GM21360 (cell line): ENCODE measurements at regions not wholly inside any gene's neighbourhood (a gene's known extent, or its start where the extent isn't known, plus 50 kb on each side); places are given as distances from the start of the nearest gene placed in this dataset.
"Not testable (repeated sequence)": the region's sequence is repeated elsewhere in the genome, so short reads cannot be mapped to it uniquely, and the experiment has no call there.

ENCODE experiments used
- ATAC-seq: cut with Tn5 transposase; IDR thresholded peaks from one replicate; pipeline ENCODE4 v1.9.1; 2021; ENCODE audit warnings: mild to moderate bottlenecking, moderate library complexity; ENCODE audit not compliant: unreplicated experiment

DNA sequence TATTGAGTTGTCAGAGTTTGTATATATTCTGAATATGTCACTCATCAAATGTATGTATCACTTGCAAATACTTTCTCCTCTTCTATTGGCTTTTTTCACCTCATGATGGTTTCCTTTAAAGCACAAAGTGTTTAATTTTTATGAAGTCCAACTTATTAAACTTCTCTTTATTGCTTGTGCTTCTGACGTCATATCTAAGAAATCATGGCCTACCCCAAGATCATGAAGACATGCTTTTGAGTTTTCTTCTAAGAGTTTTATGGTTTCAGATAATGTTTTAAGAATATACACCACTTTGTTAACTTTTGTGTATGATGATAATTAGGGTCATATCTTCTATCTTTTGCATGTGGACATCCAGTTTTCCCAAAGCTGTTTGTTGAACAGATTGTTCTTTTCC, 417.2 kb upstream of the ATP10A start:
- no peak for ATAC-seq

- no peak for ATAC-seq
Measured at GRCh38 chr15:26261966-26262365, 398.8 kb upstream of the ATP10A start.

DNA sequence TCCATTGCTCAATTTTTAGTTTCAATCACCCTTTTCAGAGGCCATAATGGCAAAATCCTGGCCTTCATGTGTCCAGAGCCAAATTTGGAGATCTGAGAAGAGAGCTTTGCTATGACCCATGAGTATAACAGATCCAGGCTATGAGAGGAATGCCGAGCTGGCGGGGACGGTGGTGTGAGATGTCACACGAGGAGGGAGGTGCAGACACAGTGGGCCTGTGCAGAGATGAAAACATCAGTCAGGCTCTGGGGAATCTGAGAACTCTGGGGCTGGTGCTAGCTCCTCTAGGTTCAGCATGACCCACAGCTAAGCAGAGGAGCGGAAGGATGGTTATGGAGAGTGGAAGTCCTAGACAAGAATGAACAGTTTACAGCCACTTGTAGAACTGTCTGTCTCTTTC, 398.3 kb upstream of the ATP10A start:
- no peak for ATAC-seq

- no peak for ATAC-seq
Measured at GRCh38 chr15:26260517-26261133, 397.5 kb upstream of the ATP10A start.

DNA sequence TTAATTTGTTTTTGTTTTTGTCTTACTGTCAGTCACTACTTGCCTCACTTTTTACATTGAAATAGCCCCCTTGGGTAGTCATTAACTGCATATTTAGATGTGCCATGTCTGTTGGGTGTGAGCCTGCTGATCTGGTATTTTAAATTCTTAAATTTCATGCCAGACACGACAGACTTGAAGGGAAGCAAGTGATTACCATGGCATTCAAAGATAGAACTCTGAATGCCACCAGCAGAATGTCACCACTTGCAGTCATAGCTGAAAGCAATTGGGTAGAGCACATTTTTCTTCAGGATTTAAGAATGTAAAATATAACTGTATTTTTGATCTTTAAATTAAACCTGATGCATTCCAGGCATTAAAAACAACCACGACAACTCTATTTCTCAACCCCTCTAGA, 396.5 kb upstream of the ATP10A start:
- ATAC-seq, result no peak

GRCh38 chr15:26244782-26245181, 381.7 kb upstream of the ATP10A start:
- not testable (repeated sequence) for ATAC-seq

DNA sequence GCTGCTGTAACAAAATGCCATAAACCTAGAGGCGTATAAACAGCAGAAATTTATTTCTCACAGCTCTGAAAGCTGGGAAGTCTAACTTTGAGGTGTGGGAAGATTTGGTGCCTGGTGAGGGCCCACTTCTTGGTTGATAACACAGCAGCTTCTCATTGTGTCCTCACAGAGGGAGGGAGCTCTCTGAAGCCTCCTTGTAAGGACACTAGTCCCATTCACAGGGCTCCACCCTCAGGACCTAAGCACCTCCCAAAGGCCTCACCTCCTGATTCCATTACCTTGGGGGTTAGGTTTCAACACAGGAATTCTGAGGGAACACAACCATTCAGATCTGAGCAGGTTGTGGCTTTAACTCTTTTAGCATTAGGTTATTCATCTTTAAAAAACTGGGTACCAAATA, 380.3 kb upstream of the ATP10A start:
- no peak for ATAC-seq

DNA sequence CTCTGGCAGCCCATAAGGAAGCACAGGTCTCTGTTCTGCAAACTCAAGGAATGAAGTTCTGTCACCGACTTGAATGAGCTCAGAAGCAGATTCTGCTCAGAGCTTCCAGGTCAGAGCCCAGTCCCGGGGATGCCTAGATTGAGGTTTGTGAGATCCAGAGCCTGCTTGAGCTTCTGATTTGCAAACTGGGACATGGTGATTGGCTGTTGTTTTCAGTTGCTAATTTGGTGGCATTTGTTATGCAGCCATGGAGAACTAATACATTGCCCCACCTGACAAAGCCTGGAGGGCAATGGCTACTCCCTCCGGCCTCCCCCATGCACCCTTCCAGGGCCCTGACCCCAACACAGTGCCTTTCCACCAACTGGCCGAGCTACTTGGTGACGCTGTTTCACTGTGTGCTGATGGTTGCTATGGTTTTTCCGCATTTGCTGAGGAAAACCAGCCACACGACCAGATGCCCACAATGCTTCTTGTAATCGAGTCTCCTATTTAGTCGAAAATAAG, 379.5 kb upstream of the ATP10A start:
- ATAC-seq, result no peak

- no peak for ATAC-seq
Measured at GRCh38 chr15:26235864-26236263, 372.7 kb upstream of the ATP10A start.

DNA sequence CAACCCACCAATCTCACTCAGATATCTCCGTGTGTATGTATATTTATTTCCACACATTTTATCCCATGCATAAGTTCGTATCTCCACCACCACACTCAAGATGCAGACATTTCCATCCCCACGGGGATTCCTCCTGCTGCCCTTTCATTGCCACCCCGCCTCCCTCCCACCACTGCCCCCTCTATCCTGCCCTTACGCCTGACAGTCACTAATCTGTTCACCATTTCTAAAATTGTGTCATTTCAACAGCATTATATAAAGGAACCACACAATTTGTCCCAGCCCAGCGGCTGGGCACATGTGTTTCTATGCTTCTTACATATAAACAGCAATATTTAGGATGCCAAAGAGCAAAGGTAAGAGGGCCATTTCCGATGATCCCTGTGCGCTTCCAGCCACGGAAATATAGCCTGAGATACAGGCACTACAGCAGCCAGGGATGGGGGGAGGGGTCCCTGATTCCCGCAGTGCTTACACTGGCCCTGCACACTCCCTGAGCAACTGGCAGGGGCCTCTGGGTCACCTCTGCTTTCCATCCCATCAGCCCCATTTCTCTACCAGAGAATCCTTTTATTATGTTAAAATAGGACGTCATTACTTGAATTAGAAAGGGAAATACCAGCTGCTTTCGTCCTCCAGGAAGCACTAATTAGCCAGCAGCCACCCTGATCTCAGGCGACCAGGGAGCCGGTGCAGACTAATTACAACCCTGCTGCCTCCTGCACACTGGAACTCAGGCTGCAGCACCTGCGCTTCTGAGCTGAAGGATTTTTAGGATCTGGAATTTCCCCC, 372.0 kb upstream of the ATP10A start:
- no peak for ATAC-seq

DNA sequence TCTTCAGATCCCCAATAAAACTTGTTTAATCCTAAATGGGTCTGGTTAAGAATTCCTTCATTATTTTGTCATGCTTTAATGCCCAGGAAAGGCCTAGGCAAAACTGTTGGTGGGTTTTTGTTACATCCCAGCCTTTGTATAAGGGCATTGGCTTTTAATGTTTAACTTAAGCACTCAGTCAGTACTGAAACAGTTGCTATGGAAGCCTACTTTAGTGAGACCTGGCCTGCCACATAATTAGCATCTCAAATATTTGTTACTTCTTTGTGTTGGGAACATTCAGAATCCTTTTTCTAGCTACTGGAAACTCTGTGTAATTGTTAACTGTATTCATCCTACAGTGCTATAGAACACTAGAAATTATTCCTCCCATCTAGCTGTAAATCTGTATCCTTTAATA, 369.6 kb upstream of the ATP10A start:
- no peak for ATAC-seq

DNA sequence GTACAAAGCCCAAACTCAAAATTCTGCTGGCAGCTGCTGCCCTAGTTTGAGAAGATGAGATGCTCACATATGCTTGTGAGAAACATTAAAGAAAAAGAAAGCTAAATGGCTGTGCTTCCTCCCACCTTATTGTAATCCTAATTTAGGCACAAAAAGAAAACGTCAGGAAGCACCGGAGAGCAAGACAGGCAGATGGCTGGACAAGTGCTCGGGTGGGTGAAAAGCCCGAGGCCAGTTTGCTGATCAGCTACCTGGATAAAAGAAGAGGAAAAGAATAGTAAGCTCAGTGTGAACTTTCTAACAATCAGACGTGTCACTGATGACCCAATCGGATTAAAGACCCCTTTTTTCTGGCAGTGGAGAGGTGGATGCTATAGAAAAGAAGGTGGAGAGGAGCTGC, 368.0 kb upstream of the ATP10A start:
- ATAC-seq, result no peak

GRCh38 chr15:26224266-26224665, 361.1 kb upstream of the ATP10A start:
- no peak for ATAC-seq

- ATAC-seq, result no peak
Measured at GRCh38 chr15:26223720-26224119, 360.6 kb upstream of the ATP10A start.

DNA sequence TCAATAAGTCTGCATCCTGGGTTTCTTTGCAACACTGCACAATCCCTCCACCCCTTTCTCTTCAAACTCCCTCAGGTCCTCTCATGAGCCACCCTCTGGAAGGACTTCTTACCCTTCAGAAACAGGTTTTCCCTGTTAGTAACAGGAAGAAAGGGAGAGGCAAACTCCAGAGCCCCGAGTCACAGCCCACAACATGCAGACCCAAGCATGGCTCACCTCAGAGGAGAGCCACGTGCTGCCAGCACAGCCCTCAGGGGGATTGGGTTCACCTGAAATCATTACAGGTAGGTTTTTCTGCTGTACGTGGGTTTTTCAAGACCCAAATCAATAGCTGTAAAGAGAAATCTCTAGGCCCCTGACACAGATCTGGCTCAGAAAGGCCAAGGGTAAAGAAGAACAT, 359.7 kb upstream of the ATP10A start:
- ATAC-seq, result no peak

- ATAC-seq, result not testable (repeated sequence)
Measured at GRCh38 chr15:26217043-26217442, 353.9 kb upstream of the ATP10A start.

DNA sequence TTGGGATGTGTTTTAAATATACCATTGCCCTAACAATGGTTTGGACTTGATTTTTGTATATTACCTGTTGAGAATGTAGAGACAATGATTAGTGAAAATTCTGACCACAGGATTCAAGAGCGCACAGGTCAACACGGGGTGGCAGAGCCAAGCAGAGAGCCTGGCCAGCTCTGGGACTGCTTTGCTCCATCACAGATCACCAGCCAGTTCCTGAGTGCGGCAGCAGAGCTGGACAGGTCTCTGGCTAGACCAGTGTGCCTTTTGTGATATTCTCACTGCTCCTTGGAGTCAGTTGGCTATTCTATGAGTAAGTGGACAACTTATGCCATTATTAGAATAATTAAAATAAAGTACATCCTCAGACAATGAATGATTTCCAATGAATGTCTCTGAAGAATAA, 351.2 kb upstream of the ATP10A start:
- no peak for ATAC-seq

DNA sequence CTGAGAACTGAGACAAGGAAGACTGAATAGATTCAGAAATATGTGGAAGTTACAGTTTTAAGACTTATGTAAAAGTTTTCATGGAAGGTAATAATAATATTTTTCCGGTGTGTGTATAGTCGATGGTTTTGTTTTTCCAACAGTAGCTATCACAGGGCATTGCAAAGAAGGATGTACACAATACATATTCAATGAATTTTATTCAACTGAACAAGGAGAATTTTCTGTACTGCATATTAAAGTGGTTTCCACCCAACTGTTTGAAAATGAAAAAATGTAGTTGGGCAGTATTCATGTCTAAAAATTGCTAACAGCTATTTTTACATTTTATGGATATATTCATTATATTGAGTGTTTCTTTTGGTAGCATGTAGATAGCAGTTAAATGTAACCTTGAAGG, 350.3 kb upstream of the ATP10A start:
- no peak for ATAC-seq

GRCh38 chr15:26212109-26212508, 349.0 kb upstream of the ATP10A start:
- no peak for ATAC-seq

GRCh38 chr15:26210980-26211379, 347.9 kb upstream of the ATP10A start:
- no peak for ATAC-seq

DNA sequence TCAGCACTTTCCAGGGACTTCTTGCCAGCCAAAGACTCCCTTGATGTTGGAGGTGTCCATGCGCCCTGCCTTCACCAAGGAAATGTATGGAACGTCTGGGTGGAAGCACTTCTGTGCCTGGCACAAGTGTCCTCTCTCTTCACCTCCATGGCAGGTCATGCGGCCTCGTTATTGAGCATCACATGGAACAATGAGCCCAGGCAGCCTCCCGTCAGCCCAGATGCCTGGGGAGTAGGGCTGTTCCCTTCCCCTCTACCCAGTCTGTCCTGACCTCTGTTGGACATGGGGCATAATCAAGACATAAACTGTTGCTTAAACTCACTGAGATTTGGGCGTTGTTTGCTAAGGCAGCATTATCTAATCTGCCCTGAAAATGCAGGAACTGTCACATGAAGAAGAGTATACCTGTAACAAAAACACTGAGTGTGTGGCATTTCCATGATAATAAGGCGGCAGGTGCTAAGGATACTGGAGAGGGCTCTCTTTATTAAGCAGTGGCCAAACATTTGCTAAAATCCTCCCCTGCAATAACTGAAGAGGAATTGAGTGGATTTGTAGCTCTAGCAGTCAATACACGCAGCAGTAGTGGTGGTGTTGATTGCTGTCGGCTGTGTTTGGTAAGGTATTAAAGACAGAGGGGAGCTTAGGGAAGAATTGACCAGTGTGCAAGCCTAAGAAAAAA, 338.2 kb upstream of the ATP10A start:
- ATAC-seq, result no peak

GRCh38 chr15:26200427-26200826, 337.3 kb upstream of the ATP10A start:
- ATAC-seq, result no peak
